CD4-positive, alpha-beta T cell treated with Interleukin-15 for 4 hours (primary cell): ENCODE measurements at regions not wholly inside any gene's neighbourhood (a gene's known extent, or its start where the extent isn't known, plus 50 kb on each side); places are given as distances from the start of the nearest gene placed in this dataset.
"Not testable (repeated sequence)": the region's sequence is repeated elsewhere in the genome, so short reads cannot be mapped to it uniquely, and the experiment has no call there.

Experiments
- DNase-seq: peaks from one replicate; pipeline ENCODE4 v3.0.0-alpha.2; 2020; ENCODE audit warnings: low spot score

- no peak for DNase-seq
Observed at GRCh38 chr2:224109751-224110150, 70.7 kb upstream of the SERPINE2 start.

GRCh38 chr2:224106794-224107193, 67.7 kb upstream of the SERPINE2 start:
- DNase-seq: no peak

- DNase-seq: no peak
Observed at GRCh38 chr2:224104668-224105386, 65.7 kb upstream of the SERPINE2 start.

GRCh38 chr2:224103651-224104050, 64.6 kb upstream of the SERPINE2 start:
- DNase-seq: no peak

- DNase-seq: no peak
Observed at GRCh38 chr2:224102991-224103390, 63.9 kb upstream of the SERPINE2 start.

- no peak for DNase-seq
Observed at GRCh38 chr2:224101820-224102630, 62.9 kb upstream of the SERPINE2 start.

GRCh38 chr2:224099861-224100643, 61.0 kb upstream of the SERPINE2 start:
- DNase-seq: no peak

- DNase-seq: no peak
Observed at GRCh38 chr2:224098481-224099230, 59.6 kb upstream of the SERPINE2 start.

- DNase-seq: no peak
Observed at GRCh38 chr2:224094413-224094812, 55.3 kb upstream of the SERPINE2 start.

- not testable (repeated sequence) for DNase-seq
Observed at GRCh38 chr2:224091671-224092070, 52.6 kb upstream of the SERPINE2 start.

- DNase-seq: not testable (repeated sequence)
Observed at GRCh38 chr2:224089606-224090005, 50.5 kb upstream of the SERPINE2 start.
